Spinal cord (tissue), 9 donors: ENCODE measurements at regions not wholly inside any gene's neighbourhood (a gene's known extent, or its start where the extent isn't known, plus 50 kb on each side); places are given as distances from the start of the nearest gene placed in this dataset.
A peak's percentile ranks its signal among the peaks of the same experiment; 100 is the strongest.

Experiments
- DNase-seq, 6 donors: peaks; one replicate each; pipeline versions ENCODE4 v3.0.0 to v3.0.0-alpha.2; 2013 to 2015; ENCODE audit warnings: low spot score in 6 of 6, low read depth in 4 of 6
- H3K27ac ChIP-seq: one replicate; pipeline ENCODE4 v1.5.1; 2013; ENCODE audit warnings: low read depth, low read length, control low read depth
- H3K27me3 ChIP-seq: one replicate; pipeline ENCODE4 v1.6.1; 2013; ENCODE audit warnings: low read length; ENCODE audit not compliant: control insufficient read depth, insufficient read depth
- H3K36me3 ChIP-seq: one replicate; pipeline ENCODE4 v1.6.1; 2013; ENCODE audit warnings: low read length; ENCODE audit not compliant: control insufficient read depth, insufficient read depth
- H3K4me1 ChIP-seq: one replicate; pipeline ENCODE4 v1.6.1; 2013; ENCODE audit warnings: low read length; ENCODE audit not compliant: control insufficient read depth, insufficient read depth
- H3K4me3 ChIP-seq: one replicate; pipeline ENCODE4 v1.5.1; 2013; ENCODE audit warnings: low read depth, low read length, control low read depth
- H3K9me3 ChIP-seq: one replicate; pipeline ENCODE4 v1.6.1; 2013; ENCODE audit warnings: low read length; ENCODE audit not compliant: control insufficient read depth, insufficient read depth
- WGBS: methylation state at CpG from one replicate; pipeline ENCODE4 v1.1.5; 2013; ENCODE audit warnings: missing lambda C conversion rate; ENCODE audit not compliant: insufficient coverage; 5-methylcytosine and 5-hydroxymethylcytosine counted together
- donor health status: healthy.

GRCh38 chr18:46283895-46284295 lies 179.7 kb downstream of the HAUS1 start:
- DNase-seq: no peak
- 43% methylated on average over 2 of the region's 4 CpGs for WGBS
- no peak overlapping the region for H3K27ac ChIP-seq
- no peaks in the 10 kb centered on the region for H3K27me3 ChIP-seq
- no peaks in the 10 kb centered on the region for H3K36me3 ChIP-seq
- no peaks in the 10 kb centered on the region for H3K4me1 ChIP-seq
- H3K9me3 ChIP-seq: no peaks in the 10 kb centered on the region
- no peak overlapping the region for H3K4me3 ChIP-seq

- DNase-seq: peak in 1 of 6 donors; percentile 18
- H3K9me3 ChIP-seq: no peaks in the 10 kb centered on the region
- no peaks in the 10 kb centered on the region for H3K36me3 ChIP-seq
- H3K27ac ChIP-seq: no peak overlapping the region
- 91% methylated on average over 3 of the region's 3 CpGs for WGBS
- H3K4me3 ChIP-seq: no peak overlapping the region
- H3K4me1 ChIP-seq: peaks cover 11% of the 10 kb centered on the region
- no peaks in the 10 kb centered on the region for H3K27me3 ChIP-seq
Observed at GRCh38 chr18:46289463-46289862, 185.3 kb downstream of the HAUS1 start.

GRCh38 chr18:46289931-46290330 lies 185.7 kb downstream of the HAUS1 start:
- Histone ChIP-seq H3K27ac (no peak overlapping the region), H3K9me3 (no peaks in the 10 kb centered on the region), H3K4me1 (peaks cover 16% of the 10 kb centered on the region), H3K27me3 (no peaks in the 10 kb centered on the region), H3K36me3 (no peaks in the 10 kb centered on the region), H3K4me3 (no peak overlapping the region)
- DNase-seq: no peak
- whole genome bisulfite sequencing: 56% methylated on average over 3 of the region's 4 CpGs

- WGBS: 91% methylated on average over 8 of the region's 9 CpGs
- peaks cover 16% of the 10 kb centered on the region for H3K4me1 ChIP-seq
- no peak for DNase-seq
Observed at GRCh38 chr18:46290440-46291020, 186.3 kb downstream of the HAUS1 start.

GRCh38 chr18:46291149-46291548 lies 187.0 kb downstream of the HAUS1 start:
- no peaks in the 10 kb centered on the region for H3K36me3 ChIP-seq
- no peak for DNase-seq
- no peaks in the 10 kb centered on the region for H3K9me3 ChIP-seq
- H3K27me3 ChIP-seq: no peaks in the 10 kb centered on the region
- no peak overlapping the region for H3K27ac ChIP-seq
- WGBS: 92% methylated on average over 2 of the region's 4 CpGs
- H3K4me3 ChIP-seq: no peak overlapping the region
- peaks cover 16% of the 10 kb centered on the region for H3K4me1 ChIP-seq

More at GRCh38 chr18:46290440-46291020, 186.3 kb downstream of the HAUS1 start:
- Histone ChIP-seq H3K27ac (no peak overlapping the region), H3K4me3 (no peak overlapping the region), H3K36me3 (no peaks in the 10 kb centered on the region), H3K9me3 (no peaks in the 10 kb centered on the region), H3K27me3 (no peaks in the 10 kb centered on the region)

- no peak overlapping the region for H3K27ac ChIP-seq
- 38% methylated on average over 1 of the region's 5 CpGs for WGBS
- H3K9me3 ChIP-seq: no peaks in the 10 kb centered on the region
- peaks cover 16% of the 10 kb centered on the region for H3K4me1 ChIP-seq
- H3K27me3 ChIP-seq: no peaks in the 10 kb centered on the region
- no peak overlapping the region for H3K4me3 ChIP-seq
- peak in 1 of 6 donors; percentile 48 for DNase-seq
- H3K36me3 ChIP-seq: no peaks in the 10 kb centered on the region
Observed at GRCh38 chr18:46293742-46294181, 189.6 kb downstream of the HAUS1 start.

- H3K4me1 ChIP-seq: peaks cover 16% of the 10 kb centered on the region
- no peaks in the 10 kb centered on the region for H3K9me3 ChIP-seq
- 100% methylated on average over 3 of the region's 3 CpGs for WGBS
- H3K27me3 ChIP-seq: no peaks in the 10 kb centered on the region
- H3K4me3 ChIP-seq: no peak overlapping the region
- no peaks in the 10 kb centered on the region for H3K36me3 ChIP-seq
- no peak for DNase-seq
- no peak overlapping the region for H3K27ac ChIP-seq
Observed at GRCh38 chr18:46294318-46294717, 190.1 kb downstream of the HAUS1 start.

GRCh38 chr18:46294751-46295150 lies 190.6 kb downstream of the HAUS1 start:
- no peaks in the 10 kb centered on the region for H3K27me3 ChIP-seq
- no peaks in the 10 kb centered on the region for H3K9me3 ChIP-seq
- H3K4me3 ChIP-seq: no peak overlapping the region
- H3K36me3 ChIP-seq: no peaks in the 10 kb centered on the region
- H3K4me1 ChIP-seq: peaks cover 16% of the 10 kb centered on the region
- H3K27ac ChIP-seq: no peak overlapping the region
- no peak for DNase-seq
- WGBS: 87% methylated on average over 3 of the region's 5 CpGs

GRCh38 chr18:46295416-46295815 lies 191.2 kb downstream of the HAUS1 start:
- Histone ChIP-seq H3K4me1 (peaks cover 16% of the 10 kb centered on the region), H3K4me3 (no peak overlapping the region), H3K27ac (no peak overlapping the region), H3K9me3 (no peaks in the 10 kb centered on the region), H3K27me3 (no peaks in the 10 kb centered on the region), H3K36me3 (no peaks in the 10 kb centered on the region)
- peak in 2 of 6 donors; percentile 43 to 75 for DNase-seq
- 32% methylated on average over 4 of the region's 7 CpGs for WGBS

- H3K36me3 ChIP-seq: no peaks in the 10 kb centered on the region
- H3K9me3 ChIP-seq: no peaks in the 10 kb centered on the region
- 87% methylated on average over 4 of the region's 4 CpGs for WGBS
- peaks cover 16% of the 10 kb centered on the region for H3K4me1 ChIP-seq
- DNase-seq: no peak
- no peaks in the 10 kb centered on the region for H3K27me3 ChIP-seq
- no peak overlapping the region for H3K27ac ChIP-seq
- H3K4me3 ChIP-seq: no peak overlapping the region
Observed at GRCh38 chr18:46296656-46297055, 192.5 kb downstream of the HAUS1 start.
